ENCODE measurements at regions not wholly inside any gene's neighbourhood (a gene's known extent, or its start where the extent isn't known, plus 50 kb on each side); places are given as distances from the start of the nearest gene placed in this dataset.

- DNase-seq (ENCODE audit: low read depth in 1 of 2, low spot score in 1 of 2), result no peak
- no peak for TF ChIP-seq REST (IDR thresholded peaks at IDR 0.05; ENCODE audit: insufficient replicate concordance, low read depth)
- no peak for TF ChIP-seq POLR2AphosphoS5 (IDR thresholded peaks at IDR 0.05; ENCODE audit: low read depth)
- no peak for TF ChIP-seq GABPA (IDR thresholded peaks at IDR 0.05; ENCODE audit: low read depth)
- TF ChIP-seq, protein P1, sequence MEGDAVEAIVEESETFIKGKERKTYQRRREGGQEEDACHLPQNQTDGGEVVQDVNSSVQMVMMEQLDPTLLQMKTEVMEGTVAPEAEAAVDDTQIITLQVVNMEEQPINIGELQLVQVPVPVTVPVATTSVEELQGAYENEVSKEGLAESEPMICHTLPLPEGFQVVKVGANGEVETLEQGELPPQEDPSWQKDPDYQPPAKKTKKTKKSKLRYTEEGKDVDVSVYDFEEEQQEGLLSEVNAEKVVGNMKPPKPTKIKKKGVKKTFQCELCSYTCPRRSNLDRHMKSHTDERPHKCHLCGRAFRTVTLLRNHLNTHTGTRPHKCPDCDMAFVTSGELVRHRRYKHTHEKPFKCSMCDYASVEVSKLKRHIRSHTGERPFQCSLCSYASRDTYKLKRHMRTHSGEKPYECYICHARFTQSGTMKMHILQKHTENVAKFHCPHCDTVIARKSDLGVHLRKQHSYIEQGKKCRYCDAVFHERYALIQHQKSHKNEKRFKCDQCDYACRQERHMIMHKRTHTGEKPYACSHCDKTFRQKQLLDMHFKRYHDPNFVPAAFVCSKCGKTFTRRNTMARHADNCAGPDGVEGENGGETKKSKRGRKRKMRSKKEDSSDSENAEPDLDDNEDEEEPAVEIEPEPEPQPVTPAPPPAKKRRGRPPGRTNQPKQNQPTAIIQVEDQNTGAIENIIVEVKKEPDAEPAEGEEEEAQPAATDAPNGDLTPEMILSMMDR (IDR thresholded peaks at IDR 0.05; ENCODE audit: insufficient read depth, low read length), result no peak
- no peak for TF ChIP-seq SPI1 (IDR thresholded peaks at IDR 0.05; ENCODE audit: borderline replicate concordance, low read depth)
- H3K27ac ChIP-seq (replicated peaks), result no peak overlapping the region
- H3K4me3 ChIP-seq (replicated peaks; ENCODE audit: insufficient read depth, low read length), result no peak overlapping the region
- no peaks in the 10 kb centered on the region for H3K27me3 ChIP-seq (ENCODE audit: insufficient read depth, poor library complexity, severe bottlenecking)
Observed at GRCh38 chr13:88411696-88412095, 740.5 kb downstream of the SLITRK5 start.

DNA sequence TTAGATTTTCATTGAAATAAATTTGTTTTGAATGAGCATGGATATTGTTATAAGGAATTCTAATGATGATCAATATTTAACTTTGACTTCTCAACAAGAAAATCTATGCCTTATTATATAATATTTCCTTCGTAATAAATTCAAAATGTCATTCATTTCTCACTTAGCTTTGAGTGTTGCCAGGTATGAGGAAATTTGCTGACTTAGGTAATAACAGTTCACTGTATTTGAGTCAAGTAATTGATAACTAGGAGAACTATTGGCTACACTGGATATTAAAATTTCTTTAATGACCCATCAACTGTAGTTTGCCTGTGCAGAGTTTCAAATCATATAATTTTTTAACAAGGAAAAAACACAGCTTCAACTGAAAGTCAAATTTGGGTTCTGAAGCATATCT is 746.6 kb downstream of the SLITRK5 start:
- H3K27ac ChIP-seq (replicated peaks), result no peak overlapping the region
- no peak overlapping the region for H3K4me3 ChIP-seq (replicated peaks; ENCODE audit: insufficient read depth, low read length)
- H3K27me3 ChIP-seq (ENCODE audit: insufficient read depth, poor library complexity, severe bottlenecking), result no peaks in the 10 kb centered on the region
- no peak for DNase-seq (ENCODE audit: low read depth in 1 of 2, low spot score in 1 of 2)
- TF ChIP-seq SPI1 (IDR thresholded peaks at IDR 0.05; ENCODE audit: borderline replicate concordance, low read depth) (no peak), POLR2AphosphoS5 (IDR thresholded peaks at IDR 0.05; ENCODE audit: low read depth) (no peak), REST (IDR thresholded peaks at IDR 0.05; ENCODE audit: insufficient replicate concordance, low read depth) (no peak), GABPA (IDR thresholded peaks at IDR 0.05; ENCODE audit: low read depth) (no peak)
- TF ChIP-seq, protein P1 (IDR thresholded peaks at IDR 0.05; ENCODE audit: insufficient read depth, low read length), result no peak

DNA sequence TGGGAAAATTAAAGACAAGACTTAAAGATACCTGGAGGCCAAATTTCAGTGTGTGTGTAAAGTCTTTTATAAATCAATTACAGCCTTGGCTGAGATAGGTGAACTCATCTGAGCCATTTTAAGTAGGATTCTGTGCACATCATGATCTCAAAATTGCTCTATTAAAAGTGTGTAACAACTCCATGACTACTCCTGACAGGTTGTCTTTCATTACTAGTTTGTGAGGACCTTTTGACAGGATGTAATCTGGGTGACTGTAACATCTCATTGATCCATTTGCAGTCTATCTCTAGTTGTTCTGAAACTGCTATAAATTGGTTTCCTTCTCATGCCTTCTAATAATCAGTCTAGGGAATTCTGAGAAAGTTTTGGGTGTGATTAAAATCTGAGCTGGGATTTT is 753.3 kb downstream of the SLITRK5 start:
- Histone ChIP-seq H3K27ac (replicated peaks) (no peak overlapping the region), H3K27me3 (ENCODE audit: insufficient read depth, poor library complexity, severe bottlenecking) (no peaks in the 10 kb centered on the region), H3K4me3 (replicated peaks; ENCODE audit: insufficient read depth, low read length) (no peak overlapping the region)
- TF ChIP-seq REST (IDR thresholded peaks at IDR 0.05; ENCODE audit: insufficient replicate concordance, low read depth), result no peak
- no peak for TF ChIP-seq POLR2AphosphoS5 (IDR thresholded peaks at IDR 0.05; ENCODE audit: low read depth)
- TF ChIP-seq GABPA (IDR thresholded peaks at IDR 0.05; ENCODE audit: low read depth), result no peak
- TF ChIP-seq, protein P1 (IDR thresholded peaks at IDR 0.05; ENCODE audit: insufficient read depth, low read length), result no peak
- no peak for DNase-seq (ENCODE audit: low read depth in 1 of 2, low spot score in 1 of 2)
